HG03520 (cell line): ENCODE measurements at regions not wholly inside any gene's neighbourhood (a gene's known extent, or its start where the extent isn't known, plus 50 kb on each side); places are given as distances from the start of the nearest gene placed in this dataset.

Experiments used
- ATAC-seq: cut with Tn5 transposase; IDR thresholded peaks from one replicate; pipeline ENCODE4 v1.9.1; 2021; ENCODE audit warnings: mild to moderate bottlenecking, moderate library complexity; ENCODE audit not compliant: unreplicated experiment

DNA sequence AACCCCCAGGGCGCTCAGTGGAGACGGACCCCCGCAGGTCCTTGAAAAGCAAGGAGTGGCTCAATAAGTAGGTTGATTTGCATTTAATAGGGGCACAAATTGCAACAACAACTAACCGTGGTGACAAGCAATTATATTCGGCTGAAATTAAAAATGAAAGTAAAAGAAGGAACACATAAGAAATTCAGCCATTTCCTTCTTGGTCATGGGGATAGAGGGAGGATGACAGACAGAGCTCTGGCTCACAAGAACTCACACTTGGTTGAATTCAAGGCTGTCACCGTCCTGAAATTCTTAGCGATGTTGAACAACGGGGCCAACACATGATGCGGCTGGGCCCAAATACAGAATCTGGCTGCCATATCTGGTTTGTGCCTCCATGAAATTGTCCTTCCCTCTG, 129.0 kb downstream of the EDN3 start:
- no peak for ATAC-seq

DNA sequence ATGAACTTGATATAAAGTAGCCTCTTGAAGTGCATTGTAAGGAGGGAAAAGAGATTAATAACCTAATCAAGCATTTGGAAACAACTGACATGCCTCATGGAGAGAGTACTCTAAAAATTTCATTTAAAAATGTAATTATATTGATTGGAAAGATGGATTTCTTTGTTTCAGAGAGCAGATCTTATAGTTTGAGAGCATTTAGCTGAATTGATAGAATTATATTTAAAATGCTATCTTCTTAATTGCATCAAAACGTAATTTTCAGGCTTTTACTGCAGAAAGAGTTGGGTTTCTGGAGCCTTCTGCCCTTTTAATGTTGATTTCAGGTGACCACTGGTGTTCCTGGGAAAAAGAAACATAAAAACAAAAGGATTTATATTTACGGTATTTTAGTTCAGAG, 130.6 kb downstream of the EDN3 start:
- ATAC-seq: no peak

DNA sequence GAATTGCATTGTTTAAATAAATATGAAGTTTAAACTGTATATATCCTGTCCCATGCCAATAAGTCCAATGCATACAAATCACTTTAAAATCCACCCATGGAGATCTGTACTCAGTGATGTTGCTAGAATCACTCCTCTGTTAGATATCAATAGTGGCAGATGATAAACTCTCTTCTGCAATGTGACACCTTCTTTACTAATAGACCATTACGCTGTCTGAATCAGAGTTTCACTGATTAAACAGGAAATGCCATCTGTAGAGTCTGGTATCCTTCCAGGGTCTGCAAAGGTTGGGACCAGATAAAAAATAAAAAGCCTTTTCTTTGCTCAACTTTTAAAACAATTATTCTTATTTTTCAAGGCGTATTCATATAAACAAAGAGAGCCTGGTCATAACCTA, 134.5 kb downstream of the EDN3 start:
- no peak for ATAC-seq

DNA sequence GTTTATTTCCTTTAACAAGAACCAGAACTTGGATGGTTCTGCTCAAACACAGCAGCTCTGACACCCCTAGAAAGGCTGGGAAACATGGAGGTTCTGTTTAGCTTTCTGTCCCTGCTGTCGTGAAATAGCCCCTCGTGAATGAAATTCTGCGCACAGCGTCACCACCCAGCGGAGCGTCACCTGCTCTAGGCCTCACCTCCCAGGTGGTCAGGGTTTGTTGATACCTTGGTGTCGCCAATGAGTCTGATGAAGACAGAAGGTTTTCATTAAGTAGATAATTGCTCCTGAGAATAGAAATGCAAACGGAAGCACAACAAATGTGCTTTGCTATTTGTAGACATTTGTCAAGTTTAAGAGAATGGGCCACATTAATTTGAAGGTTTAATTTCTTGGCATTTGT, 135.1 kb downstream of the EDN3 start:
- no peak for ATAC-seq

DNA sequence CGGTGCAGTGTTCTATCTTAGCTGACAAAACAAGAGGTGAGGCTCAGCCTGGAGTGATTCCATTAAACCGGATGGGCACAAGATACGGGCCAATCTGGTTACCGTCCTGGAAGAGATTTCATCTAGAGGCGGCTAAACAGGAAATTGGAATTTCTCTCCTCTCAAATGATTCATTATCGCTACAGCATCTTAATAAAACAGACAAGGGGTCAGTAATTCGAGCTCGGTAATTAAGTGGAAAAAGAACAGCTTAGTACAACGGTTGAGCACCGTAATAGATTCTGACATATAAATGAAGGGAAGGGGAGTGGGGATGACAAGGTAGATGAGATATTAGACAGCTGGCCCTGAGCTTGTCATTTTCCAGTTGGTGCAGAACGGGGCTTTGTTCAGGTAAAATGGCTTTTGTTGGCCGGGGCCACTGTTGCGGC, 137.2 kb downstream of the EDN3 start:
- no peak for ATAC-seq

DNA sequence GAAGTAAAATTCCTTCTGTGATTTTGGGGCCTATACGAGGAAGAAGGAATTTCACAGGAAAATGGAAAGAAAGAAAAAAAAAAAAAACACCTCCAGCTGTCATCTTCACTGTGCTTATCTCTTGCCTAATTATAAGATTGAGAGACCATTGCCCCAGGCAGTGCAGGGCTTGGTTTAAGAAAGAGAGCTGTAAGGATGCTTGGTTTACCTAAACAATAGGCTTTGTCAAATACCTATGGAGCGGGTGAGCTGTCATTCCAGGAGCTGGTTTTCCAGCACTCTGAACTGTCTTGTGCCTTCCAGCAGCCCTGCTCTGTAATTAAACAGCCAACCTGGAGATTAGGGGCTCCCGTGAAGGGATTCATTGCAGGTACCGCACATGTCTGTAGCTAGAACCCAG, 137.8 kb downstream of the EDN3 start:
- ATAC-seq: no peak

DNA sequence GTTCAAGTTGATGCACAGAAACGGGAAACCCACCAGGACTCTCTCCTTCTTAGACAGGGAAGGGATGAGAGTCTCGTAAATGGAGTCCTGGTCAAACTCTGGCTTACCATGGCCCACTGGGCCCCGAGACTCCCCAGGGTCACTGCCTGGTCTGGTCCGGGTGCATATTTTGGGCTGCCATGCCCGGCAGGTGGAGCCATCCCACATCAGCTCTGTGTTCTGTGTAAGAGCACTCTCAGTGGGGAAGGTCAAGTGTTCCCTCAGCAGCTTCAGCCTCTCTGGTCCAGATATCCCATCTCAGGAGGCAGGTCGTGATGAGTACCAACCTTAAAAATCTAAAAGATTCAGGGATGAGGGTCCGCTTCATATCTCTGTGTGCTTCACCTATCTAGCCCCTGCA, 138.8 kb downstream of the EDN3 start:
- no peak for ATAC-seq

DNA sequence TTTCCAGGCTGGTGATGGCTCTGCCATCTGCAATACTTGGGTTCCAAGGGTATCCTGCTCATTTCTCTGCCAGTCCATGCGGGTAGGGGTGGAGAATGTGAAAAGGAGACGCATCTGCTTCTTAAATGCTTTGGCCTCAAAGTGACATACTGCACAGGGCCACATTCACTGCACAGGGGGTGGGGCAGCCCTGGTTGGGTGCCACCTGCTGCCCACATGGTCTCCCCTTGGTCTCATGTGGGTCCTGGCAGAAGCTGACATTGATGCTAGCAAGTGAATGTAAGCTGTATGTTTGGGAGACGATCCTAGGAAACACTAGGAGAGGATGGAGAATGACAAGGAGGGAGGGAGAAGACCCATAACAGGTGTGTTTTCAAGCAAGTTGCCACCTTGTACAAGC, 140.9 kb downstream of the EDN3 start:
- ATAC-seq: no peak

DNA sequence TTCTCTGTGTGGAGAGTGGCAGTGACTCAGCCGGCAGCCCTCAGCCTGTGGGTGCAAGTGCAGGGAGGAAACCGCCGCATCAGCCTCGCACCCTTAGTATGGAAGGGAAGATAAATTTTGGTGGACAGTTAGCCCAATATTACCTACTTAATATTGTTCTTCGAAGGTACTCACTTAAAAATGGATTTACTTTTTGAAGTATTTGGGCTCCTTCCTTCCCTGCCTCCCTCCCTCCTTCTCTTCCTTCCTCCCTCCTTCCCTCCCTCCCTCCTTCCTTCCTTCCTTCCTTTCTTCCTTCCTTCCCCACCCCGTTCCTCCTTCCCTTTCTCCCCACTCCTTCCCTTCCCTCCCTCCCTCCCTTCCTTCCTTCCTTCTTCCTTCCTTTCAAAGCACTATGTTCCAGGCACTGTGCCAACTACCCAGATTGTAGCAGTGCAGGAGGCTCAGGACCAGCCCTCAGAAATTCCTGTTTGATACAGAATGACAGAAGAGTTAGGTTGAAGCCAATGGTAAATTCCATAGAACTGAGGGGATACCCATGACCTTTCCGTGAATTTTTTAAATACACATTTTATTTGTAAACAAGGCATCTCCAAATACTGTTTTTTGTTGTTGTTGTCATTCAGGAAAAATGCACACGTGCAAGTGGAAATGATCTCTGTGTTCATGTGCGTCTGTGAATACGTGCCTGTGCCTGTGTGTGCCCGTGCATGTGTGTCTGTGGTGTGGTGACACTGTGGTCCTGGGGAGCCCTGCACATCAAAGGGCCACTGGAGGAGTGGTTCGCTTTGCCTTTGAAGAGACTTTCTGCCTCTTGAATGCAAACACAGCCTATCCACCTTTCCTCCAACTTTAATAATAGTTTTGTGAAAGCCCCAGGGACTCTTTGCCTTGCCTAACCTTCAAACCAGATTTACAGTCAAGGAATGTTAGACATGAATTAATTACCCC, 141.7 kb downstream of the EDN3 start:
- ATAC-seq: no peak

DNA sequence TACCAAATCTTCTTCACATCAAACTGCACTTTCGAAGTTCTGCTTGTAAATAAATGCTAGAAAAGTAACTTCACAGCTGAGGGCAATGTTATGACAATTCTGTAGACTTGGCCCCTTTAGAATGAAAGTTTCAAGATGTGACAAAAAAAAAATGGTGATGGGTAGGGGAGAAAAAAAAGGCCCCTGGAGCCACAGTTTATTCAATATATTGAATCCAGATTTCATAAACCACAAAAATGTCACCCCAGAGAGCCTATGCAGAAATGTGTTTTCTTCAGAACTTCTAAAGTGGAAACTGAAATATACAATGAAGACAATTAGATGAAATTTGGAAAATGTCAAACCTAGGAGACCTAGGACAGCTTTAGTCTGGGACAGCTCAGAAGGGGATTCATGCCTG, 143.1 kb downstream of the EDN3 start:
- no peak for ATAC-seq

DNA sequence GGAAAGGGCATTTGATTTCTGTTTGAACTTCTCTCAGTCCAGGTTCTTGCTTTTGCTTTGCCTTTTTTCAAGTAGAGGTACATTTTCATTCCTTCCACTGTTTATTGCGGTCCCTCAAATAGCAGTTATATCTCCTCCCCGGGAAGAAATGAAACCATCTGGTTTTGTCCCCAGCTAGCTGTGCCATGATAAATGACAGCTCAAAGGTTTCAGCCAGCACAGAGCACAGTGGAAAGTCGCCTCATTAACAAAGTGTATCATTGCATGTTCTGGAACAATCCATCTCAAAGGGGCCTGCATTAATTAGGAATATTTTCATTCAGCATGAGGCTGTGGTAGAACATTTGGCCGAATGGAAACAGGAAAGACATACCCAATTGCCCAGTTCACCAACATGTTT, 146.0 kb downstream of the EDN3 start:
- ATAC-seq: no peak

DNA sequence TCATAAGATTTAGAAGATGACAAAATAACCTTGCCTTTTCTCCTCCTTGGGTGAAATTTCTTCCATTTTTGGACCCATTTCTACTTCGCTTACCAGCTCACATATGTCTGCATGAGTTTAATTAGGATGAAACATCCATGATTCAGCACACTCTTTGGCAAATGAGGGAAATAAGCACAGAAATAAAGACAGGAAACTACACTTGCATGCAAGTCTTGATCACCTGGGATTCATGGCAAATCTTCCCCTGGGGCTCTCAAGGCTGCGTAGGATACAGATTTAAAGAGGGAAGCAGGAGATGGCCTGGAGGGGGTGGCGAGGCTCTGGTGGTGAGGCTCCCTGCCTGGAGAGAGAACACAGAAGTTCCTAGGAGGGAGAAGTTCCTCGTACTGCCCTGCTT, 147.8 kb downstream of the EDN3 start:
- no peak for ATAC-seq

DNA sequence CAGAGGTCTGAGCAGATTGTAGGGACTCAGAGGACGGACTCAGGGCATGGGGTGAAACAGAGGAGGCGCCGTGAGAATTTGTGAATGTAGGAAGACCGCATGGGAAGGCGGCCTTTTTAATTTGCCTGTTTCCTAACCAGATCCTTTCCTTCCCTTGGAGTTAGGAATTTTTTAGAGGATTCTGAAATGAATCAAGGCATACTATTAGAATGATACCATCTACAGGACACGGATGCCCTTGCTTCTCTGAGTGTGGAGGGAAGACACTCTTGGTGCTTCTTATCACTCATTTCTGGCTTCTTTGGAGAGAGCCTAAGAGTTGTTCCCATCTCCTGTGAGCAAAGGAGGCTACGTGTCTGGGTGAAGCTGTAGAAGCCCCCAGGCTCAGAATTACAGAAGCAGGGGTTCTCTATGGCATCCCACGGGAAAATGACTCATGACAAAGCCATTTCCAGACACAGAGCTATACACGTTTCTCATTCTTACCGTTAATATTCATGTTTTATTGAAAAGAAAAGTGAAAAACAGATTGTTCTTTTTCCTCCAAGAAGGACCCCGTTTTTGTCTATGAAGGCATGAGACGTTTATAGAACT, 148.5 kb downstream of the EDN3 start:
- no peak for ATAC-seq

DNA sequence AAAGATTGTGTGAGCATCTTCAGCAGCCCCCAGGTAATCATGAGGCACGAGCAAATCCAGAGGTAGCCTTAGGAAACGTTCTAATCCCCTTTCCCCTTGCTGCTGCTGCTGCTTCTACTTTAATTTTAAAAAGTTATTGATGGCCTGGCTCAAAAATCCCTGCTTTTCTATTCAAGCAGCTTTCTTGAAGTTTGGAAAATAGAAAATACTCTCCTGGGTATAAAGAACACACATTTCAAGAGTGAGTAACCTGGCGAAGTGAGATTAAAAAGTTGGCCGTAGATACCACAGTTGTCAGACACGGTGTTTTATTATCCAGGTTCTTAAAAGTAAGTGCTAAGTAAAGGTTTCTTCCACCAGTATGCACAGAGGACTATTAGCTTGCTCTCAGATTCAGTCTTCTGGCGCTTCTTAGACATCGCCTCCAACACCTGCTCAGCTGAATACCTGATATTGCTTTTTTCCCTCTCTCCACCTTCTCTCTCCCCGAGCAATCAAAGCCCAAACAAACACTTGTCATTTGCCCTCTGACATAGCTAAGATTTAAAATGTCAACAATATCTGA, 150.7 kb downstream of the EDN3 start:
- ATAC-seq: no peak

DNA sequence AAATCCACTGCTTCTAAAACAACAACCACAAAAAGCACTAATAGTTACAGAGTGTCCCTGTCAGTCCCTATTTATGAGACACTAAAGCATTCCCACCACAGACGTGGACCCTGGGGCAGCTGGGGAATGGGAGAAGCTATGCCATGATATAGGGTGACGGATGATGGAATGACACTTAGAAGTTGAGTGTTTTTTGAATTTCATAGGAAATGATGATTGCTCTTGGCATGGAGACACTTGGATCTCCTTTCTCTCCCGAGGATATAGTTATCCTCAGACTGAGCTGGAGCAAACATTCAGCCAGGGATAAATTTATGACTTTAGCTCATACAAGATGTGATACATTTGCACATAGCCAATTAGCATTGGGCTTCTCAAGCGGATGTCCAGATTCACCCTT, 151.2 kb downstream of the EDN3 start:
- ATAC-seq: no peak

DNA sequence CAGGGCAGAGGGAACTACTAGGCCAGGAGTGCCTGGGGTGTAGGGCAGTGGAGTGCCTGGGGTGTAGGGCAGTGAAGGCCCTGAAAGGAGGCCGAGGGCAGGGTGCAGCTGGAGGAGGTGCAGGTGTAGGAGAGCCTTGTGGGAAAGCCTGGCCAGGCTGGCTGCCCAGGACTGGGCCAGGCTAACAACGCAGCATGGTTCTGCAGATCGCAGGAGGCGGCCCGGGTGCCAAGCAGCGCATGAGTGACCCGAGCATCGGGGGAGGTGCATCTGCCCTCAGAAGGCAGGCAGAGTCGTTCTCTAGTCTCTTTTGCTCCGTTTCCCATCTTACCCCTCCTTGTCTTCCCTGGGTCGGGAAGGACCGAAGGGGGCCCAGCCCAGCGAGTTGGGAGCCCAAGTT, 151.5 kb upstream of the PHACTR3 start:
- ATAC-seq: no peak

DNA sequence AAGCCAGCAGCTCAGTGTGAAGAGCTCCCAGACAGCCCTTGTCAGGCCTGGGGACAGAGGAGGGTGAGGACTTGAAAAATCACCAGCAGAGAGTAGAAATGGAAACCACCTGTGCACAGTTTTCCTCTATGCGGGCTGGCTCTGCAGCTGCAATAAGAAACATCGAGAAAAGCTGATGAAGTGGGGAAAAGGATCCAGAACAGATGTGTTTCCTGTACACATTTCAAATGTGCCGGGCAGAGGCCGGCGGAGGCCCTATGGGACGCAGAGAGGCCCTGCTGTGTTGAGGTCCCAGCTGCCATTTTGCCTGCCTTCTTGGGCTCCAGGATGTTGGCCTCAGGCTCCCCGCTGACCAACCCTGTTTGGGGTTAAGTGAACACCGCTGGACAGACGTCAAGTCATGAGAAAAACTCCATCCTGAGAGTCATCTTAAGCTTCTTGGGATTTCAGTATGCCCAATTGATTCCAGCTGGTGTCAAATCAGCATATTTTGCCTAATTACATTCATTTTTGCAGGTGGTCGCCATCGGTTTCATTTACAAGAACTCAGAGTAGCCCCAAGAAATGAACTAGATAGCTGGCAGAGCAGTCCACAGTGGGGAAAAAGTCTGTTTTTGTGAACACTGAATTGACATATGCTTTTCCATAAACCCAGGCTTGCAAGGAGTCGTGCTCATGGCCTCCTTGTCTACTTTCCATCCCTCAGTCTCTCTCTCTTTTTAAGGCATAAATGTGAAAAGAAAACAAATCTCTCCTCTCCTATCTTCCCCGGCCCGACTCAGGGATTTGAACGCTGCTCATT, 150.4 kb upstream of the PHACTR3 start:
- no peak for ATAC-seq

DNA sequence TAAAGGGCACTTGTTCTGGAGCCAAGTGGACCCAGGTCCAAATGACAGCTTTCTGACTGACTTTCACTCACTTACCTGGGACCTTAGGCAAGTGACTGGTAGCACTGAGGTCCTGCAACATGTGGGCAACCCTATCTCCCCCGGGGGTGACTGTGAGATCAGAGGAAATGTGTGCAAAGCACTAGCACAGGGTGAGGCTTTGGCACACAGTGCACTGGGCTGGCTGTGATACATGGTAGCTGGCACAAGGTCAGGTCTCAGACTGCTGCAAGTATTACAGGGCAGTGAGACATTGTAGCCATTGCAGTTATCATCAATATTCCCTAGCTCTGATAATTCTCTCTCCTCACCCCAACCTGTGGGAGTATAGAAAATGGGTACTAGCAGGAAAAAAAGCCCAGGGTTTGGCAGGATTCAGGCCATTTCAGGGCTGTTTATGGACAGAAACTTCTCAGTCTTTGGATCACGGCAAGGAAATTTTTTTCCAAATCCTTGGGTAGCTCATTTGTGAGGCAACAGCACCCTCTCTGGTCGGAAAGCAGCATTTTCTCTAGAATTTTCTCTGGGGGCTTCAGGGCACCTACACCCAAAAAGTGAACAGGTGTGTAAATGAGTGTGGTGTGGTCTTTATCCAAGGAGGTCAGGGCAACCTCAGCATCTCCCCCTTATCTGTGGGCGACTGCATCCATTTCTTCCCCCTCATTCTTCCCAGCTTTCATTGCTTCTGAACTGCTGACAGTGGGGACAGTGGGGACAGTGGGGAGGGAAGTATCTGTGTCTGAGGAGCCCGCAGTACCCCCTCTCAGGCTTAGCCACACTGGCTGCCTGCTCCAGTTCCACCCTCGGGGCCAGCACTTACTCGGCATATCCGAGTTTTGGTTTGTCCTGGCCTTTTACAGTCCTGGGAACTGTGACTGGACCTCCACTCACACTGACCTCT, 148.7 kb upstream of the PHACTR3 start:
- ATAC-seq: no peak

DNA sequence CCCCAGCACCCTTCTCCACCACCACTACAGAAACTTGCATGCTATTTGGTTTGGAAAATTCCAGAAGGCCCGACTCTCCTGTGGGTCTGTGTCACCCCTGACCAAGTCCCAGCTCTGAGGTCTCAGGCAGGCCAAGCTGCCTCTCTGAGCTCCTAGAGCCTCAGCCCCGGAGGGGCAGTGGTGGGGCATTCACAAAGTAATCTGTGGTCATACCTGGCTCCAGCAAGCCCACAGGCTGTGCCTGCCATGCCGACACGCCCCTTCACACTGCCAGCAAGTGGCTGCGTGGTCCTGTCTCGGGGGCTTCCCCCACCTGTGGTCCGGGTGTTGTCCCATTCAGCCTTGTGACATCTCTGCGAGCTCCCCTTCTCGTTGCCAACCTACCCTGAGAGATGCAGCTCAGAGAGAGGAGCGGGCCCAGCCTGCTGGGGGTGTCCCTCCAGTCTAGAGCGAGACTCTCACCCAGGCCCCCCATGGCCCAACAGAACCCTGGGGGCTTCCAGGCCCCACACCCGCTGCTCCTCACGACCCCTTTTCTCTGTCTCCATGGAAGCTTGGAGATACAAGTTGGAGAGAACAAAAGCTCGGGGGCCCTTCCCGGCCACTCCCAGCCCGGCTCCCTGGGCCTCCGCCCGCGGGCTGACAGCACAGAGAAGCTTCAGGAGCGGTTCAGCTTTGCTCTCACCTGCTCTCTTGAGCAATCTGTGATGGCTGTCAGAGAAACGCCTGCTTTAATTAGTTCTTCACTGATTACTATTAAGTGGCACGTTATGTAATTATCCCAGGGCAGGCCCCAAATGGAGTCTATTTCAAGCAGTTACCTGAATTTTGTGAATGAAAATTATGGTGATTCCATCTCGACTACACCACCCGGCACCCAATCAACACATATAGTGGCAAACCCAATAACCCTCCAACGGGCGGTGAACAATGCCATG, 147.7 kb upstream of the PHACTR3 start:
- no peak for ATAC-seq
